ENCODE measurements at regions not wholly inside any gene's neighbourhood (a gene's known extent, or its start where the extent isn't known, plus 50 kb on each side); places are given as distances from the start of the nearest gene placed in this dataset.

DNA sequence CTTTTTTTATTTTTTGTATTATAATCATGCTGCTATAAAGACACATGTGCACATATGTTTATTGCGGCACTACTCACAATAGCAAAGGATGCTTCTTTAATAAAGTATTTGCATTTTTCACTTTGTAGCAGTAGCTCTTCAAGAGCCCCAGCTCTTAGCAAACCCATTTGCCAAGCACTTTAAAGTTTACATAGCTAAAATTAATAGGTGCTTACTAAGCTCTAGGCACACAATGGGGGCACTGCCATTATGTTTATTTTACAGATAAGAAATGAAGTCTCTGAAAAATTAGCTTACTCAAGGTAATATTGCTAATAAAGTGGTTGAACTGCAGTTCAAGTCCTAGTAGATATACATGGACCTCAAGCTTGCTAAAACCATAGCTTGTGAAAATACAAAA, 230.3 kb upstream of the ARHGAP24 start:
- TF ChIP-seq, protein P1, sequence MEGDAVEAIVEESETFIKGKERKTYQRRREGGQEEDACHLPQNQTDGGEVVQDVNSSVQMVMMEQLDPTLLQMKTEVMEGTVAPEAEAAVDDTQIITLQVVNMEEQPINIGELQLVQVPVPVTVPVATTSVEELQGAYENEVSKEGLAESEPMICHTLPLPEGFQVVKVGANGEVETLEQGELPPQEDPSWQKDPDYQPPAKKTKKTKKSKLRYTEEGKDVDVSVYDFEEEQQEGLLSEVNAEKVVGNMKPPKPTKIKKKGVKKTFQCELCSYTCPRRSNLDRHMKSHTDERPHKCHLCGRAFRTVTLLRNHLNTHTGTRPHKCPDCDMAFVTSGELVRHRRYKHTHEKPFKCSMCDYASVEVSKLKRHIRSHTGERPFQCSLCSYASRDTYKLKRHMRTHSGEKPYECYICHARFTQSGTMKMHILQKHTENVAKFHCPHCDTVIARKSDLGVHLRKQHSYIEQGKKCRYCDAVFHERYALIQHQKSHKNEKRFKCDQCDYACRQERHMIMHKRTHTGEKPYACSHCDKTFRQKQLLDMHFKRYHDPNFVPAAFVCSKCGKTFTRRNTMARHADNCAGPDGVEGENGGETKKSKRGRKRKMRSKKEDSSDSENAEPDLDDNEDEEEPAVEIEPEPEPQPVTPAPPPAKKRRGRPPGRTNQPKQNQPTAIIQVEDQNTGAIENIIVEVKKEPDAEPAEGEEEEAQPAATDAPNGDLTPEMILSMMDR (conservative IDR thresholded peaks at IDR 0.05; ENCODE audit: low read depth, low read length), result no peak
- TF ChIP-seq EZH2 (IDR thresholded peaks at IDR 0.05; ENCODE audit: borderline replicate concordance, low read depth, low read length, poor library complexity, severe bottlenecking), result no peak
